ENCODE measurements at regions not wholly inside any gene's neighbourhood (a gene's known extent, or its start where the extent isn't known, plus 50 kb on each side); places are given as distances from the start of the nearest gene placed in this dataset.

DNA sequence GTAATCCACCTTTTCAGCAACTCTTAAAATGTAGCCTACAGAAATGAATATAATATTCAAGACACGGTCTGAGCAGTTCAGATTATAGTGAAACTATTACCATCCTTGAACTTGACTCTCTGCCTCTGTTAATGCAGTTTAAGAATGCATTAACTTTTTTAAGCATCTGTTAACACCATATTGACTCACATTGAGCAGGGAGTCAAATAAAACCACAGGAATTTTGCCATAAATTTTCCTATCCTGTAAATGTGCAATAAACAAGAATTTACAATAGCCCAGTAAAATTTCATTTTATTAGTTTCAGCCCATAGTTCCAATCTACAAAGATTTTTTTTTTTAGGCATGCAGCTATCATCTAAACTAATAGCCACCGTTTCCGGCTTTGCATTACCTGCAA is 239.2 kb upstream of the DEFB112 start:
- POLR2A ChIA-PET: no interaction called here
- CTCF ChIA-PET: no interaction called here
- Mint-ChIP-seq H3K36me3 (ENCODE audit: insufficient read depth, unreplicated experiment) (no peaks in the 10 kb centered on the region), H3K9me3 (ENCODE audit: unreplicated experiment) (no peaks in the 10 kb centered on the region), H3K27ac (ENCODE audit: unreplicated experiment) (no peak overlapping the region), H3K4me3 (ENCODE audit: unreplicated experiment) (no peak overlapping the region), H3K27me3 (ENCODE audit: insufficient read depth, unreplicated experiment) (no peaks in the 10 kb centered on the region), H3K4me1 (ENCODE audit: low read depth, unreplicated experiment) (no peaks in the 10 kb centered on the region)
- TF ChIP-seq, protein P1, sequence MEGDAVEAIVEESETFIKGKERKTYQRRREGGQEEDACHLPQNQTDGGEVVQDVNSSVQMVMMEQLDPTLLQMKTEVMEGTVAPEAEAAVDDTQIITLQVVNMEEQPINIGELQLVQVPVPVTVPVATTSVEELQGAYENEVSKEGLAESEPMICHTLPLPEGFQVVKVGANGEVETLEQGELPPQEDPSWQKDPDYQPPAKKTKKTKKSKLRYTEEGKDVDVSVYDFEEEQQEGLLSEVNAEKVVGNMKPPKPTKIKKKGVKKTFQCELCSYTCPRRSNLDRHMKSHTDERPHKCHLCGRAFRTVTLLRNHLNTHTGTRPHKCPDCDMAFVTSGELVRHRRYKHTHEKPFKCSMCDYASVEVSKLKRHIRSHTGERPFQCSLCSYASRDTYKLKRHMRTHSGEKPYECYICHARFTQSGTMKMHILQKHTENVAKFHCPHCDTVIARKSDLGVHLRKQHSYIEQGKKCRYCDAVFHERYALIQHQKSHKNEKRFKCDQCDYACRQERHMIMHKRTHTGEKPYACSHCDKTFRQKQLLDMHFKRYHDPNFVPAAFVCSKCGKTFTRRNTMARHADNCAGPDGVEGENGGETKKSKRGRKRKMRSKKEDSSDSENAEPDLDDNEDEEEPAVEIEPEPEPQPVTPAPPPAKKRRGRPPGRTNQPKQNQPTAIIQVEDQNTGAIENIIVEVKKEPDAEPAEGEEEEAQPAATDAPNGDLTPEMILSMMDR (IDR thresholded peaks at IDR 0.05; ENCODE audit: insufficient read depth in 1 of 2, low read depth in 1 of 2, low read length in 1 of 2, severe bottlenecking in 1 of 2, unreplicated experiment in 1 of 2): no peak
- Histone ChIP-seq H3K4me3 (ENCODE audit: low read depth, low read length) (no peak overlapping the region), H3K4me1 (no peaks in the 10 kb centered on the region), H3K27me3 (replicated peaks; ENCODE audit: control insufficient read depth, insufficient read depth, low read length) (no peaks in the 10 kb centered on the region), H3K9me3 (no peaks in the 10 kb centered on the region), H3K36me3 (ENCODE audit: control insufficient read depth, insufficient read depth, low read length) (no peaks in the 10 kb centered on the region)
- no TSS peak for BruUV-seq (replicated peaks)
- intact Hi-C loops (cut with micrococcal nuclease; ENCODE audit: unreplicated experiment): no loop called here
- no peak for DNase-seq

DNA sequence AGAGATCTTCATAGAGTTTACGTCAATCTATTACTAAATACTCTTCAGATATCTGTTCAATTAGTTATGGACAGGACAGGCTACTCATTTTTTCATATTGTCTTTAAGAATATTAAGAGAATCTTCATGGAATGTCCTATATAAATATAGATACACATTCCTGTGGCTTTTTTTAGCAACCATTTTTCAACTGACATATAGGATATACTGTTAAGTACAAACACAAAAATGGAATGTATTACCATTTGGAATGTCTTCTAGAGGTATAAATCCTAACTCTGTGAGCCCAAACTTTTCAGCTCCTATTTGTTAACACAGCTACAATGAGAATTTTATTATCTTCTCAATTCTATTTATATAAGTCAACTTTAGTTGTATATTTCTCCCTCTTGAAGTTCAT is 239.6 kb upstream of the DEFB112 start:
- no peak overlapping the region for H3K4me3 Mint-ChIP-seq (ENCODE audit: unreplicated experiment)
- Histone ChIP-seq H3K4me1 (no peaks in the 10 kb centered on the region), H3K27me3 (replicated peaks; ENCODE audit: control insufficient read depth, insufficient read depth, low read length) (no peaks in the 10 kb centered on the region), H3K9me3 (no peaks in the 10 kb centered on the region), H3K36me3 (ENCODE audit: control insufficient read depth, insufficient read depth, low read length) (no peaks in the 10 kb centered on the region), H3K4me3 (ENCODE audit: low read depth, low read length) (no peak overlapping the region)
- TF ChIP-seq, protein P1 (IDR thresholded peaks at IDR 0.05; ENCODE audit: insufficient read depth in 1 of 2, low read depth in 1 of 2, low read length in 1 of 2, severe bottlenecking in 1 of 2, unreplicated experiment in 1 of 2): no peak
- no peaks in the 10 kb centered on the region for H3K4me1 Mint-ChIP-seq (ENCODE audit: low read depth, unreplicated experiment)
- no peaks in the 10 kb centered on the region for H3K9me3 Mint-ChIP-seq (ENCODE audit: unreplicated experiment)
- no peak overlapping the region for H3K27ac Mint-ChIP-seq (ENCODE audit: unreplicated experiment)
- intact Hi-C loops (cut with micrococcal nuclease; ENCODE audit: unreplicated experiment): no loop called here
- CTCF ChIA-PET: no interaction called here
- H3K27me3 Mint-ChIP-seq (ENCODE audit: insufficient read depth, unreplicated experiment): no peaks in the 10 kb centered on the region
- POLR2A ChIA-PET: no interaction called here
- BruUV-seq (replicated peaks): no TSS peak
- DNase-seq: no peak
- no peaks in the 10 kb centered on the region for H3K36me3 Mint-ChIP-seq (ENCODE audit: insufficient read depth, unreplicated experiment)

DNA sequence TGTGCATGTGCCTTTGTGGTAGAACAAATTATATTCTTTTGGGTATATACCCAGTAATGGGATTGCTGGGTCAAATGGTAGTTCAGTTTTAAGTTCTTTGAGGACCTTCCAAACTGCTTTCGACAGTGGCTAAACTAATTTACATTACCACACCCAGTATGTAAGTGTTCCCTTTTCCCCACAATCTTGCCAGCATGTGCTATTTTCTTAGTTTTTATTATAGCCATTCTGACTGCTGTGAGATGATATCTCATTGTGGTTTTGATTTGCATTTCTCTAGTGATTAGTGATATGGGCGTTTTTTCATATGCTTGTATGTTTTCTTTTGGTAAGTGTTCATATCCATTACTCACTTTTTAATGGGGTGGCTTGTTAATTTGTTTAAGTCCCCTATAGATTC is 251.6 kb upstream of the DEFB112 start:
- H3K9me3 ChIP-seq: no peaks in the 10 kb centered on the region
- Mint-ChIP-seq H3K36me3 (ENCODE audit: insufficient read depth, unreplicated experiment) (no peaks in the 10 kb centered on the region), H3K27ac (ENCODE audit: unreplicated experiment) (no peak overlapping the region), H3K9me3 (ENCODE audit: unreplicated experiment) (no peaks in the 10 kb centered on the region), H3K4me1 (ENCODE audit: low read depth, unreplicated experiment) (no peaks in the 10 kb centered on the region), H3K27me3 (ENCODE audit: insufficient read depth, unreplicated experiment) (no peaks in the 10 kb centered on the region), H3K4me3 (ENCODE audit: unreplicated experiment) (no peak overlapping the region)
- intact Hi-C loops (cut with micrococcal nuclease; ENCODE audit: unreplicated experiment): no loop called here
- H3K27me3 ChIP-seq (replicated peaks; ENCODE audit: control insufficient read depth, insufficient read depth, low read length): no peaks in the 10 kb centered on the region
- no peak overlapping the region for H3K4me3 ChIP-seq (ENCODE audit: low read depth, low read length)
- H3K36me3 ChIP-seq (ENCODE audit: control insufficient read depth, insufficient read depth, low read length): no peaks in the 10 kb centered on the region
- ChIA-PET POLR2A (no interaction called here), CTCF (no interaction called here)
- TF ChIP-seq, protein P1 (IDR thresholded peaks at IDR 0.05; ENCODE audit: insufficient read depth in 1 of 2, low read depth in 1 of 2, low read length in 1 of 2, severe bottlenecking in 1 of 2, unreplicated experiment in 1 of 2): no peak
- no peak for DNase-seq
- H3K4me1 ChIP-seq: no peaks in the 10 kb centered on the region
- no TSS peak for BruUV-seq (replicated peaks)
